Muscle layer of duodenum (tissue), 2 donors: ENCODE measurements at regions not wholly inside any gene's neighbourhood (a gene's known extent, or its start where the extent isn't known, plus 50 kb on each side); places are given as distances from the start of the nearest gene placed in this dataset.

Source experiments
- H3K27ac ChIP-seq: one replicate; pipeline ENCODE4 v1.7.0; 2013; ENCODE audit warnings: mild to moderate bottlenecking, low read length
- H3K27me3 ChIP-seq: one replicate; pipeline ENCODE4 v1.7.0; 2013; ENCODE audit warnings: low read depth, mild to moderate bottlenecking, control low read depth, low read length
- H3K36me3 ChIP-seq, 2 donors: one replicate each; pipeline ENCODE4 v1.7.0; 2013; ENCODE audit warnings: low read length in 2 of 2, control low read depth in 1 of 2, mild to moderate bottlenecking in 1 of 2; ENCODE audit not compliant: insufficient read depth in 2 of 2, control insufficient read depth in 1 of 2
- H3K4me1 ChIP-seq, 2 donors: one replicate each; pipeline ENCODE4 v1.7.0; 2013; ENCODE audit warnings: low read length in 2 of 2, mild to moderate bottlenecking in 2 of 2, control low read depth in 1 of 2, moderate library complexity in 1 of 2; ENCODE audit not compliant: insufficient read depth in 2 of 2, control insufficient read depth in 1 of 2
- H3K4me3 ChIP-seq, 2 donors: one replicate each; pipeline ENCODE4 v1.7.0; 2013; ENCODE audit warnings: low read length in 2 of 2, low read depth in 1 of 2, mild to moderate bottlenecking in 1 of 2
- H3K9me3 ChIP-seq, 2 donors: one replicate each; pipeline ENCODE4 v1.7.0; 2013; ENCODE audit warnings: low read length in 2 of 2, control low read depth in 1 of 2, mild to moderate bottlenecking in 1 of 2; ENCODE audit not compliant: control insufficient read depth in 1 of 2
- donor health status: healthy.

GRCh38 chr1:87733386-87733785 lies 404.7 kb downstream of the LMO4 start:
- no peak overlapping the region for H3K27ac ChIP-seq
- H3K36me3 ChIP-seq = no peaks in the 10 kb centered on the region
- H3K4me1 ChIP-seq = no peaks in the 10 kb centered on the region
- H3K27me3 ChIP-seq = no peaks in the 10 kb centered on the region
- H3K9me3 ChIP-seq = no peaks in the 10 kb centered on the region
- H3K4me3 ChIP-seq = no peak overlapping the region

GRCh38 chr1:87735750-87736149 lies 407.1 kb downstream of the LMO4 start:
- no peaks in the 10 kb centered on the region for H3K36me3 ChIP-seq
- no peaks in the 10 kb centered on the region for H3K27me3 ChIP-seq
- H3K9me3 ChIP-seq = peaks cover 0 to 2% of the 10 kb centered on the region in 2 donors
- H3K27ac ChIP-seq = no peak overlapping the region
- no peak overlapping the region for H3K4me3 ChIP-seq
- no peaks in the 10 kb centered on the region for H3K4me1 ChIP-seq

- Histone ChIP-seq H3K4me1 (no peaks in the 10 kb centered on the region), H3K4me3 (no peak overlapping the region), H3K36me3 (no peaks in the 10 kb centered on the region), H3K27ac (no peak overlapping the region), H3K27me3 (no peaks in the 10 kb centered on the region), H3K9me3 (peaks cover 0 to 3% of the 10 kb centered on the region in 2 donors)
Observed at GRCh38 chr1:87739141-87739540, 410.5 kb downstream of the LMO4 start.

GRCh38 chr1:87739704-87740103 lies 411.0 kb downstream of the LMO4 start:
- Histone ChIP-seq H3K9me3 (peaks cover 0 to 3% of the 10 kb centered on the region in 2 donors), H3K27me3 (no peaks in the 10 kb centered on the region), H3K4me1 (no peaks in the 10 kb centered on the region), H3K27ac (no peak overlapping the region), H3K4me3 (no peak overlapping the region), H3K36me3 (no peaks in the 10 kb centered on the region)

GRCh38 chr1:87743256-87743655 lies 414.6 kb downstream of the LMO4 start:
- Histone ChIP-seq H3K27me3 (no peaks in the 10 kb centered on the region), H3K36me3 (no peaks in the 10 kb centered on the region), H3K4me1 (no peaks in the 10 kb centered on the region), H3K27ac (no peak overlapping the region), H3K9me3 (peaks cover 0 to 3% of the 10 kb centered on the region in 2 donors), H3K4me3 (no peak overlapping the region)

GRCh38 chr1:87744056-87744455 lies 415.4 kb downstream of the LMO4 start:
- no peak overlapping the region for H3K27ac ChIP-seq
- peaks cover 0 to 3% of the 10 kb centered on the region in 2 donors for H3K9me3 ChIP-seq
- no peaks in the 10 kb centered on the region for H3K36me3 ChIP-seq
- no peaks in the 10 kb centered on the region for H3K27me3 ChIP-seq
- H3K4me3 ChIP-seq = no peak overlapping the region
- no peaks in the 10 kb centered on the region for H3K4me1 ChIP-seq

GRCh38 chr1:87744763-87745162 lies 416.1 kb downstream of the LMO4 start:
- Histone ChIP-seq H3K9me3 (peaks cover 0 to 3% of the 10 kb centered on the region in 2 donors), H3K36me3 (no peaks in the 10 kb centered on the region), H3K4me3 (no peak overlapping the region), H3K27me3 (no peaks in the 10 kb centered on the region), H3K27ac (no peak overlapping the region), H3K4me1 (no peaks in the 10 kb centered on the region)

GRCh38 chr1:87753366-87753765 lies 424.7 kb downstream of the LMO4 start:
- peaks cover 0 to 3% of the 10 kb centered on the region in 2 donors for H3K4me1 ChIP-seq
- no peak overlapping the region for H3K27ac ChIP-seq
- no peak overlapping the region for H3K4me3 ChIP-seq
- no peaks in the 10 kb centered on the region for H3K36me3 ChIP-seq
- H3K9me3 ChIP-seq = no peaks in the 10 kb centered on the region
- H3K27me3 ChIP-seq = no peaks in the 10 kb centered on the region

- Histone ChIP-seq H3K27me3 (no peaks in the 10 kb centered on the region), H3K27ac (no peak overlapping the region), H3K4me1 (peaks cover 0 to 3% of the 10 kb centered on the region in 2 donors), H3K9me3 (no peaks in the 10 kb centered on the region), H3K36me3 (no peaks in the 10 kb centered on the region), H3K4me3 (no peak overlapping the region)
Observed at GRCh38 chr1:87754139-87754538, 425.5 kb downstream of the LMO4 start.

GRCh38 chr1:87757676-87758075 lies 429.0 kb downstream of the LMO4 start:
- H3K4me1 ChIP-seq = peaks cover 3 to 4% of the 10 kb centered on the region in 2 donors
- no peaks in the 10 kb centered on the region for H3K9me3 ChIP-seq
- no peak overlapping the region for H3K4me3 ChIP-seq
- H3K27ac ChIP-seq = no peak overlapping the region
- no peaks in the 10 kb centered on the region for H3K27me3 ChIP-seq
- H3K36me3 ChIP-seq = no peaks in the 10 kb centered on the region

GRCh38 chr1:87759421-87760087 lies 430.9 kb downstream of the LMO4 start:
- Histone ChIP-seq H3K36me3 (no peaks in the 10 kb centered on the region), H3K4me3 (no peak overlapping the region), H3K27me3 (no peaks in the 10 kb centered on the region), H3K4me1 (peaks cover 0 to 4% of the 10 kb centered on the region in 2 donors), H3K27ac (no peak overlapping the region), H3K9me3 (no peaks in the 10 kb centered on the region)

- Histone ChIP-seq H3K27me3 (no peaks in the 10 kb centered on the region), H3K9me3 (peaks cover 0 to 2% of the 10 kb centered on the region in 2 donors), H3K4me1 (peaks cover 0 to 4% of the 10 kb centered on the region in 2 donors), H3K4me3 (no peak overlapping the region), H3K36me3 (no peaks in the 10 kb centered on the region), H3K27ac (no peak overlapping the region)
Observed at GRCh38 chr1:87760155-87760554, 431.5 kb downstream of the LMO4 start.
